Keratinocyte (primary cell): ENCODE measurements at regions not wholly inside any gene's neighbourhood (a gene's known extent, or its start where the extent isn't known, plus 50 kb on each side); places are given as distances from the start of the nearest gene placed in this dataset.

ENCODE experiments used
- DNase-seq: peaks from one replicate; pipeline ENCODE4 v3.0.0-alpha.2; 2011; ENCODE audit warnings: low read depth, missing footprints, low spot score
- FAIRE-seq: peaks from 2 replicates; lab custom pipeline; 2011; peaks lifted over from hg19 to GRCh38; lab: Jason Lieb, UNC
- H2AFZ ChIP-seq: 2 replicates; pipeline ENCODE4 v1.6.0; 2012; ENCODE audit warnings: low read length, control low read depth, inconsistent platforms; ENCODE audit not compliant: control insufficient read depth
- H3K27ac ChIP-seq: 2 replicates; pipeline ENCODE4 v1.5.1; 2011; ENCODE audit warnings: low read length; ENCODE audit not compliant: control insufficient read depth, insufficient read depth
- H3K27me3 ChIP-seq: 3 replicates; pipeline ENCODE4 v1.6.0; 2011; ENCODE audit warnings: low read length; ENCODE audit not compliant: control insufficient read depth, insufficient read depth; ENCODE audit errors: extremely low read depth
- H3K36me3 ChIP-seq, 2 experiments: 2 replicates in 1 of 2; 3 replicates in 1 of 2; pipeline ENCODE4 v1.5.1; 2011; ENCODE audit warnings: low read length in 2 of 2, mild to moderate bottlenecking in 1 of 2; ENCODE audit not compliant: control insufficient read depth in 2 of 2, insufficient read depth in 2 of 2; ENCODE audit errors: extremely low read depth in 1 of 2
- H3K4me1 ChIP-seq: 3 replicates; pipeline ENCODE4 v1.5.1; 2011; ENCODE audit warnings: low read length; ENCODE audit not compliant: control insufficient read depth, insufficient read depth; ENCODE audit errors: extremely low read depth
- H3K4me2 ChIP-seq: 3 replicates; pipeline ENCODE4 v1.6.0; 2011; ENCODE audit warnings: low read depth, low read length; ENCODE audit not compliant: control insufficient read depth, insufficient read depth; ENCODE audit errors: extremely low read depth
- H3K4me3 ChIP-seq, 3 experiments: fragments of 200-600 bp in 1 of 3; sonication (generic) in 1 of 3; 2 replicates in 2 of 3; 3 replicates in 1 of 3; pipeline ENCODE4 v1.5.1; 2011 to 2016; ENCODE audit warnings: low read length in 3 of 3, mild to moderate bottlenecking in 3 of 3, control low read depth in 2 of 3, inconsistent platforms in 1 of 3, low read depth in 1 of 3, mixed read lengths in 1 of 3, mixed run types in 1 of 3, moderate library complexity in 1 of 3; ENCODE audit not compliant: control insufficient read depth in 2 of 3, insufficient read depth in 2 of 3; ENCODE audit errors: extremely low read depth in 1 of 3
- H3K79me2 ChIP-seq: 2 replicates; pipeline ENCODE4 v1.6.0; 2012; ENCODE audit warnings: low read length; ENCODE audit not compliant: control insufficient read depth, insufficient read depth
- H3K9ac ChIP-seq: 3 replicates; pipeline ENCODE4 v1.6.0; 2011; ENCODE audit warnings: low read length; ENCODE audit not compliant: control insufficient read depth, insufficient read depth; ENCODE audit errors: extremely low read depth
- H3K9me1 ChIP-seq: 3 replicates; pipeline ENCODE4 v1.6.0; 2011; ENCODE audit warnings: low read length; ENCODE audit not compliant: control insufficient read depth, insufficient read depth; ENCODE audit errors: extremely low read depth
- H3K9me3 ChIP-seq: 2 replicates; pipeline ENCODE4 v1.5.1; 2012; ENCODE audit warnings: low read depth, low read length; ENCODE audit not compliant: control insufficient read depth
- H4K20me1 ChIP-seq: 3 replicates; pipeline ENCODE4 v1.6.0; 2011; ENCODE audit warnings: low read length; ENCODE audit not compliant: control insufficient read depth, insufficient read depth; ENCODE audit errors: extremely low read depth
- EZH2 ChIP-seq: IDR thresholded peaks from one replicate; pipeline ENCODE4 v1.6.1; 2012; ENCODE audit warnings: inconsistent platforms, mild to moderate bottlenecking, low read length, moderate library complexity
- dilution Hi-C: fragments of 300-500 bp; cut with MboI; formaldehyde crosslinking; loops from one replicate; pipeline ENCODE4 v1.7.0; 2020; ENCODE audit warnings: low sequenced_read_pairs; ENCODE audit not compliant: extremely low pct_ligation_motif_present
- TF ChIP-seq, protein P1 (sequence below), 3 experiments: IDR thresholded peaks in 1 of 3; conservative IDR thresholded peaks in 1 of 3; optimal IDR thresholded peaks in 1 of 3; 2 replicates in 2 of 3; 3 replicates in 1 of 3; pipeline versions ENCODE3 to v1.5.1; 2011; ENCODE audit warnings: low read length in 3 of 3, mild to moderate bottlenecking in 3 of 3, moderate library complexity in 2 of 3, control low read depth in 1 of 3, inconsistent platforms in 1 of 3; ENCODE audit not compliant: insufficient read depth in 2 of 3; ENCODE audit errors: extremely low read depth in 1 of 3

DNA sequence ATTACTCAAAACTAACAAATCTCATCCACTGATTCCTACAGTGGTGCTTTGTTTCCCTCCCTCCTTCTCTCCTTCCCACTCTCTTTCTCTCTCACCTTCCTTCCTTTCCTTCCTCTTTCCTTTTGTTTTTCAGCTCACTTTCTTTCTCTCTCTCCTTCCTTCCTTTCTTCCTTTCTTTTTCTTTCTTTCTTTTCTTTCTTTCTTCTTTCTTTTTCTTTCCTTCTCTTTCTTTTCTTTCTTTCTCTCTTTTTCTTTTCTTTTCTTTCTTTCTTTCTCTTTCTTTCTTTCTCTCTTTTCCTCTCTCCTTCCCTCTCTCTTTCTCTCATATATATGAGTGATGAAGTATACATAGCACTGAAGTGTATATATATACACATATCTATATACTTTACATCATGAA is 241.4 kb downstream of the CENPW start:
- Histone ChIP-seq H3K4me1 (no peaks in the 10 kb centered on the region), H3K4me2 (no peak overlapping the region), H3K9me3 (no peaks in the 10 kb centered on the region), H4K20me1 (no peaks in the 10 kb centered on the region), H3K27ac (no peak overlapping the region), H3K79me2 (no peaks in the 10 kb centered on the region), H3K9me1 (no peaks in the 10 kb centered on the region), H3K9ac (no peak overlapping the region), H3K4me3 (no peak overlapping the region), H2AFZ (no peak overlapping the region), H3K27me3 (no peaks in the 10 kb centered on the region), H3K36me3 (no peaks in the 10 kb centered on the region)
- FAIRE-seq = no peak
- TF ChIP-seq, protein P1, sequence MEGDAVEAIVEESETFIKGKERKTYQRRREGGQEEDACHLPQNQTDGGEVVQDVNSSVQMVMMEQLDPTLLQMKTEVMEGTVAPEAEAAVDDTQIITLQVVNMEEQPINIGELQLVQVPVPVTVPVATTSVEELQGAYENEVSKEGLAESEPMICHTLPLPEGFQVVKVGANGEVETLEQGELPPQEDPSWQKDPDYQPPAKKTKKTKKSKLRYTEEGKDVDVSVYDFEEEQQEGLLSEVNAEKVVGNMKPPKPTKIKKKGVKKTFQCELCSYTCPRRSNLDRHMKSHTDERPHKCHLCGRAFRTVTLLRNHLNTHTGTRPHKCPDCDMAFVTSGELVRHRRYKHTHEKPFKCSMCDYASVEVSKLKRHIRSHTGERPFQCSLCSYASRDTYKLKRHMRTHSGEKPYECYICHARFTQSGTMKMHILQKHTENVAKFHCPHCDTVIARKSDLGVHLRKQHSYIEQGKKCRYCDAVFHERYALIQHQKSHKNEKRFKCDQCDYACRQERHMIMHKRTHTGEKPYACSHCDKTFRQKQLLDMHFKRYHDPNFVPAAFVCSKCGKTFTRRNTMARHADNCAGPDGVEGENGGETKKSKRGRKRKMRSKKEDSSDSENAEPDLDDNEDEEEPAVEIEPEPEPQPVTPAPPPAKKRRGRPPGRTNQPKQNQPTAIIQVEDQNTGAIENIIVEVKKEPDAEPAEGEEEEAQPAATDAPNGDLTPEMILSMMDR (optimal IDR thresholded peaks at IDR 0.05 in 1 of 3, IDR thresholded peaks at IDR 0.05 in 1 of 3, conservative IDR thresholded peaks at IDR 0.05 in 1 of 3; ENCODE audit: extremely low read depth in 1 of 3, insufficient read depth in 2 of 3, low read length in 3 of 3) = no peak
- TF ChIP-seq EZH2 = no peak
- dilution Hi-C loops = no loop called here
- no peak for DNase-seq

DNA sequence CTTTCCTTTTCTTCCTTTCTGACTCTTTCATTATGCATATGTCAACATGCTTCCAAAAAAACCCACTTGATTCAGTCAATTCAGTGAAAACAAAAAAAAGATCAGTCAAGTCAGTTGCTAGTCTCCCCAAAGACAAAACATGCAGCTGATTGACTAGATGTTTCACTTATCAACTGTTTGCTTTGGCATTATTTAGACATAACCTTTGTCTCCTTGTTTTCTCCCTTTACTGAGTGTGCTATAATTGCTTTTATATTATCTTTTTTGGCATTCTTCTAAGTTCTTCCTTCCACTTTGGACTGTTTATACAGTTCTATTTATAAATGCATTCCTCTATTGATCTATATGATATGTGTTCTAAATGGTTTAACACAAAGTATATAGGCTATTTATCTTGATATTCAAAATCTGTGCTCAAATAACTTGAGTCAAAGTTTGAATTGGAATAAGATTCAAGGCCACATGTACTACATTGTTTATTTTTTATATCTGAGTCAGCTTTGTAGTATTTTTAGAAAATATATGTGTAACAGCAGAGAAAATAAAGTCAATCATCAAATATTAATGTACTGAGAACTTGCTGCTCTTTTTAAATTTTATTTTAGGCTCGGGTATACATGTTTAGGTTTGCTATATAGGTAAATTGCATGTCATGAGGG is 260.5 kb downstream of the CENPW start:
- H4K20me1 ChIP-seq = no peaks in the 10 kb centered on the region
- H2AFZ ChIP-seq = no peak overlapping the region
- no peak overlapping the region for H3K27ac ChIP-seq
- no peaks in the 10 kb centered on the region for H3K4me1 ChIP-seq
- no peaks in the 10 kb centered on the region for H3K79me2 ChIP-seq
- dilution Hi-C loops = no loop called here
- H3K9me1 ChIP-seq = no peaks in the 10 kb centered on the region
- FAIRE-seq = no peak
- no peak overlapping the region for H3K4me2 ChIP-seq
- H3K36me3 ChIP-seq = no peaks in the 10 kb centered on the region
- no peak for DNase-seq
- no peaks in the 10 kb centered on the region for H3K27me3 ChIP-seq
- no peaks in the 10 kb centered on the region for H3K9me3 ChIP-seq
- no peak overlapping the region for H3K9ac ChIP-seq
- no peak for TF ChIP-seq EZH2
- TF ChIP-seq, protein P1 (optimal IDR thresholded peaks at IDR 0.05 in 1 of 3, IDR thresholded peaks at IDR 0.05 in 1 of 3, conservative IDR thresholded peaks at IDR 0.05 in 1 of 3; ENCODE audit: extremely low read depth in 1 of 3, insufficient read depth in 2 of 3, low read length in 3 of 3) = no peak
- H3K4me3 ChIP-seq = no peak overlapping the region
